GM19372 (cell line): ENCODE measurements at regions not wholly inside any gene's neighbourhood (a gene's known extent, or its start where the extent isn't known, plus 50 kb on each side); places are given as distances from the start of the nearest gene placed in this dataset.
"Not testable (repeated sequence)": the region's sequence is repeated elsewhere in the genome, so short reads cannot be mapped to it uniquely, and the experiment has no call there.

ENCODE experiments used
- ATAC-seq: cut with Tn5 transposase; IDR thresholded peaks from one replicate; pipeline ENCODE4 v1.9.1; 2021; ENCODE audit warnings: mild to moderate bottlenecking, low read depth, moderate library complexity; ENCODE audit not compliant: unreplicated experiment

DNA sequence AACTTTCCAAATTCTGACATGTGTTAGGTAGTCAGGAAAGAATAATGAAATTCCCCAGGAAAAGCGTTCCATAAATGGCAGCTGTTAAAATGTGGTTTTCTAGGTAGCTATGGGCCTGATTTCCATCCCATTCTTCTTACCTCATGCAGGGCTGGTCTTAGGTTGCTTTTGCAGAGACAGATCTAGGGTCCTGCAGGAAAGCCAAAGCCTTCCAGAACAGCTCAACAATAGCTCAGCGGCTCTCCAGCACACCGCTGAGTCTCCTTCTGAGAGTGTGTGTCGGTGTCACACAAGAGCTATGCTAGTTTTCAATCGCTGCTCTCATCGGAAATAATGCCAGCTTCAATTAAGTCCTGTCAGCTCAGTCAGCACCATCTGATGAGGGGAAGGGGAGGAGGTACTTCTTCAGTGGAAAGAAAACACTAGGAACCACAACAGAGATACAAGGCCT, 106.7 kb downstream of the TMEM30B start:
- no peak for ATAC-seq

DNA sequence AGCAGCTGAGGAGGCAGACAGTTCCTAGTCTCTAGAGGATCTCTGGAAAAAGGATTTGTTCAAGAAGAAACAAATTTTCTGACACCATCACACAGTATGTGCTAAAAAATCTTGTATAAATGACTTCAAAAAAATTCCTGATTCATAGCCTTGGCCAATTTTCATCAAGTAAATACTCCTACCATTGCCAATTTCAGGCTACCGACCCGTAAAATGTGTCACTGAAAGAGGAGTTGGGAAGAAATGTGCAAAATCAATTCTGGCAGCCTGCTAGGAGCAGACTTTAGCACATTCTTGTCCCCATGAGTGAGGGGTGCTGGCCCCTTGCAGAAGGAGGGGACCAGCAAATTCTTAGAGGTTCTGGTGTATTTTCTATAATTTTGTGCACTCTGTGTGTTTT, 109.4 kb downstream of the TMEM30B start:
- ATAC-seq, result no peak

DNA sequence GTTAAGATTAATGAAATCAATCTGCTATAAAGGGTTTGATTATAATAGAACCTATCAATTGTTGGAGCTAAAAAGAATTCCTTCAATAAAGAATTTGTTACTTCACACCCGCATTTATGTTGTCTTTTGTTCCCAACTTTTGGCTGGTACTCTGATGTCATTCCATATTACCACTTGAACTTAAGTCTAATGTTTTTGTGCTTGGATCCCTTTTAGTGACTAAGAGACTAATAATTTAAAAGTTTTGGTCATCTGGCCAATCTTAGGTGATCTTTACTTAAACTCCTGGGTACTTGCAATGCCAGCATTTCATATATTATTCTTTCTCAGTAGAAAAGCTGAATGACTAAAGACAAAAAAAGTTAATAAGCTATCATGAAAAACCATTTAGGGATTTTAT, 113.0 kb downstream of the TMEM30B start:
- ATAC-seq, result no peak

DNA sequence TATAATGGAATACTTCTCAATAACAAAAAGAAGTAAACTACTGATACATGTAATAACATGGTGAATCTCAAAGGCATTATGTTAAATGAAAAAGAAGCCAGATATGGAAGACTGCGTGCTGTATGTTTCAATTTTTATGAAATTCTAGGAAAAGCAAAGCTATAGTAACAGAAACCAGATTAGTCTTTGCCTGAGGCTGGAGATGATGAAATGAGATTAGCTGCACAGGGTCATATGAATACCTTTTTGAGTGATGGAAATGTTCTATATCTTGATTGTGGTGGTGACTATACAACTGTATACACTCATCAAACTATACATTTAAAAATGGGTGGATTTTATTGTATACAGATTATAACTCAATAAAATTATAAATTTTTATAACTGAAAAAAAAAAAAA, 113.5 kb downstream of the TMEM30B start:
- no peak for ATAC-seq

DNA sequence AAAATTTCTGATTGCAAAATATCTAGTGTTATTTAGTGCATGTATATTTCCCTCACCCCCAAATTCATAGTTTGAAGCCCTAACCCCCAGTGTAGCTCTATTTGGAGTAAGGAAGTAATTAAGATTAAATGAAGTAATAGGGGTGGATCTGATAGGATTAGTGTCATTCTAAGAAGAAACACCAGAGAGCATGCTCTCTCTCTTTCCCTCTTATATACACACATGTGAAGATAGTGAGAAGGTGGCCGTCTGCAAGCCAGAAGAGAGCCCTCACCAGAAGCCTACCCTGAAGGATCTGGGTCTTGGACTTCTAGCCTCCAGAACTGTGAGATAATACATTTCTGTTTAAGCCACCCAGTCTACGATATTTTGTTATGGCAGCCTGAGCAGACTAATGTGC, 120.3 kb downstream of the TMEM30B start:
- ATAC-seq, result no peak

DNA sequence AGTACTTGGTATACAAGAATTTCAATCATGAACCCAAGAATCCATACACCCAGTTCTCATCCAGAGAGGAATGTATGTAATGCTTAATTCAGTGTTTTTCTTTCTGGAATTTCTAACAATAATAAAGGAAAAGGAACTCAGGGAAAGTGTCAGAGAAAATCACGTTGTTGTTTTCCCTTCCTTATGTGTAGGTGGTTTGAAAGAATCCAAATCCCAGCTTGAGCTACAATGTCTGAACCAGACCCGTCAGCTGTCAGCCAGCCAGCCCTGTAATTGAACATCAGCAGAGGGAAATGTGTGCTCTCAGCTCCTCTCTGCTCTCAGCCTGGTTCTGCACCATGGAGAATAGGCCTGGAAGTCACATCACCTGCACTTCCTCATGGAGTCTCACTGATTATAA, 126.5 kb downstream of the TMEM30B start:
- ATAC-seq, result no peak

DNA sequence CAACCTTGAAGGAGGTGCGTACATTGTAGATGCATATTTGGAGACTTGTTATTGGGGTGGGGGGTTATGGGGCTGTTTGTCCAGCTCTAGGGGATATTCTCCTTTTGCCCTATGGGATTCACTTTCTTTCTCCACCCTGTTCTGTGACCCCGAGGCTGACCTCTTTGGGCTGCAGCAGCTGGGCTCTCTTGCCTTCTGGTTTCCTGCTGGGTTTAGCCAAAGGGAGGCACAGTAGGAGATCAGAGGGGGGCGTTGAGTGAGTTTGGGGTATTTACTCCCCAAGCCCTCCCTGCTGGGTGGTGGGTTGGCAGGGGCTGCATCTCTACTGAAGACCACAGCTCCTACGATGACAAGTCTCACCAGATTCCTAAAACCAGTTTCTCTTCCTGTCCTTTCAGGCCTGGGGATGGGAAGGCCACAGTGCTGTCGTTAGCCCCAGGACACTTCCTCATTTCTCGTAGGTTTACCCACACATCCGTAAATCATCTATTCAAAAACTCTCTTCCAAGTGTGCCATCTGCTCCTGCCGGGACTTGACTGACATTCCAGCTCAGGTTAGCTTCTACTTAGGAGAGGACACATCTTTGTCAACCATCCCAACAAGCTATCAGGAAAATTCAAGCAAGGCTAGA, 127.1 kb downstream of the TMEM30B start:
- no peak for ATAC-seq

DNA sequence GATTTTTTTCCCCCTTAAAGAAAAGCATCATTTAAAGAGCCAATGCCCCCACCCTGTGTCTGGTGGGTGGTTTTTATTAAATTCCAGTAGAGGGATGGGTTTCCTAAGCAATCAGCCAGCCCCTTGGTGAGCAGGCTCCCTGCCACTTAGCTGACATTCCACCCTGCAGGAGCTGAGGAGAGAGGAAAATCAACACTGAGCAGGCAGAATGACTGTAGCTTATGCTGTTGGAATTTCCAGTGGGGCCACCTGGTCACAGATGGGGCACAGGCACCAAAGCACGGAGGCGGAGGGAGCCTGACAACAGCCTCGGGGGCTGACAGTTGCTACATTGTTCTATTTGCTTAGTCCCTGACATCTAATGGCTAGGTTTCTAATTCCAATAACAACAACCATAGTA, 127.7 kb downstream of the TMEM30B start:
- ATAC-seq, result no peak

DNA sequence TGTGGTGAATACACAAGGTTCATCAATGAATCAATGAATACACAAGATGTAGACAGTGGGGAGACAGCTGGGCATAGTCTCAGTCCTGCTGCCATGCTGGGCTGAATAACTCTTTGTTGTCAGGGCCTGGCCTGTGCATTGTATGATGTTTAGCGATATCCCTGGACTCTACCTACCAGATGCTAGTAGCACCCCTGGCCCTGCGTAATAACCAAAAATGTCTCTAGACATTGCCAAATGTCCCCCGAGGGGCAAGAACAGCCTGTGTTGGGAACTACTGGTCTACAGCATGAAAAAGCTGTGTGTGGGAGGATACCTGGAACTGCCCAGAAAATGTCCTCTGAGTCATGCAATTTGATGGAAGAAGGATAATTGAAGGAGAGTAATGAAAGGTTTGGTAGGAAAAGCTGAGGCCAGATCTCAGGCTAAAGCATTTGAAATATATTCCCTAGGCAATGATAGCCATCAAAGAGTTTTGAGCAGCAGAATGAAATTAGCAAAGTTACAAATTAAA, 128.2 kb downstream of the TMEM30B start:
- ATAC-seq, result no peak

DNA sequence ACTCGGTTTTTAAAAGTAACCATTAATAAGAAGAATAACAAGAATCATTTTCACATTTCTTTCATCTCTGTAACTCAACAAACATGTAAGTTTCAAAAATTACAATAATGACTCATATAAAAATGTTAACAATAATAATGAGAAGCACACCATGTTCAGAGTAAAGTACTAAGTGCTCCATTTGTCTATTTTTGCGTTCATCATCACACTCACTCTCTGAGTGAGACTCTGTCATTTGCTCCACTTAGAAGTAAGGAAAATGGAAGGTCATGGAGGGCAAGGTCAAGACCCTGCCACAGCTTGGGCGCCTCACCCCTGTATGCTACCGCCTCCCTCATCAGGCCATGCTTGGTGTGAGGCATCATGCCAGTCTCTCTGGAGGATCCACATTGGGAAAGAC, 129.9 kb downstream of the TMEM30B start:
- ATAC-seq, result no peak

DNA sequence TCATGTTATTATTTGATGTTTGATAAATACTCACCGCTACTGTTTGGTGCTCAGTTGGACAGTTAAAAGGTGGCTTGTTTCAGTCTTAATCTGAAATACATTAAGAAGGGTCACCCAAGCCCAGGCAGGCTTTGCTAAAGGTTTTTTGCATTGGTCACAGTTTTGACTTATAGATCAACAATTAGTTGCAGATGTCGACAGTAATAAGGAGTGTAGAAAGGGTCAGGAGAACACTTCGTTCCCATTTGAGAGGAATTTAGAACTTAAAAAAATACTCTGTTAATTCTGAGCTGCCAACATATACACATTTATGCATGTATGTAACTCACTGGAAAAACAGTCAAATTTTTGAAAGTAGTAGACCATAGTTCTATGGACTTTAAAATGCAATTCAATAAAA, 130.3 kb downstream of the TMEM30B start:
- no peak for ATAC-seq

DNA sequence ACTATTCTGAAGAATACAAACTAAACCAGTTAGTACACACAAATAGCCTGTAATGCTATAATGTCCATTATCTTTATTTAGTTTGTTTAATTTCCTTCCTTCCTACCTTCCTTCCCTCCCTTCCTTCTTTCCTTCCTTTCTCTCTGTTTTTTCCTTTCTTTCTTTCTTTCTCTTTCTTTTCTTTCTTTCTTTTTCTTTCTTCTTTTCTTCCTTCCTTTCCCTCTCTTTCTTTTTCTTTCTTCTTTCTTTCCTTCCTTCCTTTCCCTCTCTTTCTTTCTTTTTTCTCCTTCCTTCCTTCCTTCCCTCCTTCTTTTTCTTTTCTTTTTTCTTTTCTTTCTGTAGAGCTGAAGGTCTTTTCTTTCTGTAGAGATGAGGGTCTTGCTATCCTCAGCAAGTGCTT, 131.2 kb downstream of the TMEM30B start:
- no peak for ATAC-seq

DNA sequence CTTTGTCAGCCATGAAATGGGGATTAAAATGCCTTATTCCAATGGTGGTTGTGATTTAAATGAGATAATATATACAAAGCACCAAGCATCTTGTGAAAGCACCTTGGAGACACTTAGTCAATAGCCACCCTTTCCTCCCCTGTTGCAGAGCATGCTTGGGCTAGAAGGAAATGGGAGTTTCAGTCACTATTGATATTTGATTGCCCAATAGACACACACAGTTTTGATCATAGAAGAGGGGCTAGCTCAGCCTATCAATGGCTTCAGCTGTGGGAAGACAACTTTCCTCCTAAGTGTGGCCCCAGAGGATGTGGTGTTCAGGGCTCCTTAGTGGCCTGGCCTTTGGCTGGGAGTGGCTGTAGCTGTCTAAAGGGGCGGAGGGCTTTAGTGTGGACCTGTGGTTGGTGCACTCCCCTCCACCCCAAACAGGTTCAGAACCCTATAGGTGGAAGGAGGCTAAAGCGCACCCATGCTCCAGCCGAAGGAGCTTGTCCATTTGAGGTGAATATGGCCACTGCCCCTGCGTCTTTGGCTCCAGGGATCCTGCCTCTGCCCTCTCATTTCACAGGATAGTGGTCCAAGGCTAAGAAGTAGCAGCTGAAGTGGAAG, 132.3 kb downstream of the TMEM30B start:
- no peak for ATAC-seq

DNA sequence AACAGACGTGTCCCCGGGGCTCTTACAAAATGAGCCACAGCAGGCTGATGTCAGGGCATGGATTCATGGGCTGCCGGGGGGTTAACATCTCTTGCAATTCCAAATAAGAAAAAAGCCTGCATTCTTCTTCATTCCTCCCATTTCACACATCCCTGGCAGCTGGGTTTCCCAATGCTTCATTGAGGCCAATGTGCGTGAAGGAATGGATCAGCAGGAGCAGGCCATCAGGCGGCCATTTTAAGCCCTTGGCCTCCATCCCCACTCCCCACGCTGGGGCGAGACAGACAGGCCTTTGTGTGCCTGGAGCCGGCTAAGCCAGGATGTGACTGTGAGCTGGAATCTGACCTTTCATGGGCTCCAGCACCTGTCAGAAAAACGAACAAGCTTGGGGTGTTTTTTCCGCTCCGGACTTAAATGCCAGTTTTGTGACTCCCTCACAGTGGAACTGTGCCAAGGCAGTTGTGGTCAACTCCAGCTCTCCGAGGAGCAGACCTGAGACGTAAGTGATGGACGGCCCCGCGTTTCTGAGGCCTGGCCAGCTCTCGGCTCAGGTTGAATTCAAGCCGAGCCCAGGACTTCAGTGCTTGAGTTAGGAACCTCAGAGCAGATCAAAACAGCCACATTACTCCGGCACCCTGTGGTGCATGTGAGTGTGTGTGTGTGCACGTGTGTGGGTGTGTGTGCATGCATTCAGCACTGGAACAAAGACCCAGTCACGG, 133.1 kb downstream of the TMEM30B start:
- no peak for ATAC-seq

DNA sequence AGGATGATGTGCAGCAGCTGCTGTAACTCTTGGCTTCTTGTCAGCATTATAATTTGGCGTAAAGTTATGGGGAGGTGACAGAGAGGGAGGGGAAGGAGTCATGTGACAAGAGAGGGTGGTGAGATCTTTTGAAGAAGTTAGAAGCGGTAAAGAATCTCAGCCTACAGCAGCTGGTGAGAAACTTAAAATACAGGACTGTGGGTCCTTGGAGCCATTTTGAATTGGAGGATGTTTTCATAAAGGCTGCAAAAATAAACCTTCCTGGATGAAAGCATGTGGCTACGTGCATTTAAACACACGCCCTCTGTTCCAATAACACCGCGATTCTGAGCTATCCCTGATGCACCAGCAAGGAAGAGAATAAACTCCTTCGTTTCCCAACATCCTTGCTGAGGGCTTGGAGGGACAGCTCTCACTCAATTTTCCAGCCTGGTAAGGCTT, 133.7 kb downstream of the TMEM30B start:
- ATAC-seq, result no peak

DNA sequence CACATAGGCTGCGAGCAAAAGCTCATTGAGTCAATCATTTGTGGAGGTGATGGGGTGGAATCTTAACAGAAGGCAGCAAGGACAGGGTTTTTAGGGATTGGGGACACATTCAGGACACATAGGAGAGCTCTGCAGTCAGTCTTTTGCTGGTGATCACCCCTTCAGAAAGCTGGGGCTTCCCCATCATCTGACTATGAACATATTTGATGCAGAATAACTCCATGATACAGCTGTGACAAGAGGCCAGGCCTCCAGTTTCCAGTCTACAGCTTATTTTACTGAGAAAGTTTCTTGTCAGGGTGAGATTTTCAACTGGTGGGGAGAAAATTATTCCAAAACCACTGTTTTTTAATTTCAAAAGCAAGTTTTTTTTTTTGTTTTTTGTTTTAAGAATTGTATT, 134.2 kb downstream of the TMEM30B start:
- ATAC-seq, result no peak

DNA sequence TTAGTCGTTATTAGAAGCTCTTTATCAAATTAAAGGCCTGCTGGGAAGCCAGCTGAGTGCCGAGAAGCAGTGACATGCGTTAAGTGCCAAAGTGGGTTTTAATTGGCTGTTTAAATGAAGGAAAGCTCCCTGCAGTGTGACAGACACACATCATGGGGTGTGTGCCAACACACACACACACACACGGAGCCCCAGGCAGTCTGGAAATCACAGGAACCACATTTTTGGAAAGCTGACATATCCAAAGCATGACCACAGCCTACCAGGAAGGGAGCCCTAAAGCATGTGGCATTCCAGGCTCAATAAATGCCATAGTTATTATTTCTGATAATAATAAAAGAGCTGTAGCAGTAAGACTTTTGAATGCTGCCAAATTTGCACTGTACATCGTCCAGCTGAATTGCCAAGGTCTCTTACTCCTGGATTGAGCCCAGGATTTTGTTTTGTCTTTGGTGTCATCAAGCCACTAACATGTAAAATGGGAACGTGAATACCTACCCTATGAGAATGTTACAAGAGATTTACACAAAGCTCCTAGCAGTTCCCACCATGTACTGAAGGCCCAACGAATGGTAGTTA, 135.1 kb downstream of the TMEM30B start:
- ATAC-seq, result no peak

DNA sequence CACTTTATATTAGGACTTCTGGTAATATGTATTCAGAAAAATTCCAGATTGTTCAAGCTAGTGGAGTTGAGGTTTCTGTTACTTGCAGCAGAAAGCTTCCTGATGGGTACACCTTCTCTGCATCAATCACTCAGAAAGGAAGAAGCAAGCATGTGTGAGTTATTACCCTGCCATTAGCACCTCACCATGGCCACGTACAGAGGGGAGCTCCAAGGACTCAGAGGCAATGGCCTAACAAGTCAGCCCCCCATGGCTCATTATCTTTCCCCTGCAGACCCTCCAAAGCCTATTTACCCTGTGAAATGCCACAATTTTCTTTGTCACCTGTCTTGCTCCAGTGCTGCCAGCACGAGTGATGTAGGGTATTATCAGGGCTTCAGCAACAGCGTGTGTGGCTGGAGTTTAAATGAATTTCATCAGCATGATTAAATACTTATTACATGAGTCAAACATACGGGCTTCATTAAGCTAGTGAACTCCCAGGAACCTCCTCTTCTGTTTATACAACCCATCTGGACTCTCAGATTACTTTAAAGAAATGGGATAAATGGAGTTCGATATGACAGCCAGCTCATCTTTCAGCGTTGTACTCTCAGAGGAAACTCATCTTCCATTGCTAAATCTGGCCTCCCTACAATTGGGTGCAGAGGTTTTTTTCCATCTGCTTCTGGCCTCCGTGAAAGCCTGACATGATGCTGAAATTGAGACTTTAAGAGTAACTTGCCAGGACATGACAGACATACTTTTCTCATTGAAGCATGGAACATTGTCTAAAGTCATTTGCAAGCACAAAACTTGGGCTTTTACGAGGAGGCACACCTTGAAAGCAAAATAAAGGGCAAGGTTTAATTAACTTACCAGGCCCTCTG, 135.9 kb downstream of the TMEM30B start:
- ATAC-seq, result no peak

DNA sequence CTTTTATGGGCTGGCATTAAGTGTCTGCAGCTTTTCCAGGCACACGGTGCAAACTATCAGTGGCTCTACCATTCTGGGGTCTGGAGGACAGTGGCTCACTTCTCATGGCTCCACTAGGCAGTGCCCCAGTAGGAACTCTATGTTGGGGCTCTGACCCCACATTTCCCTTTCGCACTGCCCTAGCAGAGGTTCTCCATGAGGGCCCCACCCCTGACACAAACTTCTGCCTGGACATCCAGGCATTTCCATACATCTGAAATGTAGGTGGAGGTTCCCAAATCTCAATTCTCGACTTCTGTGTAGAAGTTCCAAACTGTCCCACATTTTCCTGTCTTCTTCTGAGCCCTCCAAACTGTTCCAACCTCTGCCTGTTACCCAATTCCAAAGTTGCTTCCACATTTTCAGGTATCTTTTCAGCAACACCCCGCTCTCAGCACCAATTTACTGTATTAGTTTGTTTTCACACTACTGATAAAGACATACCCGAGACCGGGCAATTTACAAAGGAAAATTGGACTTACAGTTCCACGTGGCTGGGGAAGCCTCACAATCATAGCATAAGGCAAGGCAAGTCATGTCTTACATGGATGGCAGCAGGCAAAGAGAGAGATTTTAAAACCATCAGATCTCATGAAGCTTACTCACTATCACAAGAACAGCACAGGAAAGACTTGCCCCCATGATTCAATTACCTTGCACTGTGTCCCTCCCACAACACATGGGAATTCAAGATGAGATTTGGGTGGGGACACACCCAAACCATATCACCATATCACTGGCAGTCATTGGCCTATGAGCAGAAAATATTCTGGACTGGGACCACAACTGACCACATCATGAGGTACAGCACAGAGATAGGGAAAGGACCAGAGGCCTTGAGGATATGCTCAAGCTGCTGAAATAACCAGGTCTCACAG, 136.8 kb downstream of the TMEM30B start:
- ATAC-seq, result not testable (repeated sequence)
